Stimulated activated CD4-positive, alpha-beta T cell treated with anti-CD3 and anti-CD28 coated beads, Interleukin-1b, Interleukin-23, amount 100 ng/mL, for 1 hour (primary cell): ENCODE measurements at regions not wholly inside any gene's neighbourhood (a gene's known extent, or its start where the extent isn't known, plus 50 kb on each side); places are given as distances from the start of the nearest gene placed in this dataset.

Source experiments
- DNase-seq, 2 donors: peaks; one replicate each; pipeline ENCODE4 v3.0.0-alpha.2; 2020; ENCODE audit warnings: low read depth in 2 of 2

DNA sequence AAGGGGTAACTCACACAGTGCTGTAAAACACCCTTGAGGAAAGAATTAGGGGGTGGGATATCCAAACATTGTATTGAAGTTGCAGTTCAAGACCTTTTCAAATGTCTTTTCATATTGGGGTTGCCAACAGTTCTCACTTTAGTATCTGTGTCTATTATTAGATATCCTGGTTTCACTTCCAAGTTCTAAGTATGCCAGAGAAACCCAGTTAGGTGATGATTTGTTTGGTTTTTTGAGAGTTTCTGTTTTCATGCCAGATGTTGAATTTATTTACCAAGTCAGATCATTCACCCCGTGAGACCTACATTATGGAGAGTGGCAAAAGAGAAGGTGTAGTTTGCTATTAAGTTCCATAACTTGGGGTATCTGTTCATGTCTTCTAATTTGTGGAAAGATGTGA is 64.5 kb downstream of the C9orf152 start:
- no peak for DNase-seq

- no peak for DNase-seq
Observed at GRCh38 chr9:110143950-110144545, 63.9 kb downstream of the C9orf152 start.

GRCh38 chr9:110146373-110146772 is 61.6 kb downstream of the C9orf152 start:
- DNase-seq, result no peak

GRCh38 chr9:110148384-110148783 is 59.6 kb downstream of the C9orf152 start:
- no peak for DNase-seq

DNA sequence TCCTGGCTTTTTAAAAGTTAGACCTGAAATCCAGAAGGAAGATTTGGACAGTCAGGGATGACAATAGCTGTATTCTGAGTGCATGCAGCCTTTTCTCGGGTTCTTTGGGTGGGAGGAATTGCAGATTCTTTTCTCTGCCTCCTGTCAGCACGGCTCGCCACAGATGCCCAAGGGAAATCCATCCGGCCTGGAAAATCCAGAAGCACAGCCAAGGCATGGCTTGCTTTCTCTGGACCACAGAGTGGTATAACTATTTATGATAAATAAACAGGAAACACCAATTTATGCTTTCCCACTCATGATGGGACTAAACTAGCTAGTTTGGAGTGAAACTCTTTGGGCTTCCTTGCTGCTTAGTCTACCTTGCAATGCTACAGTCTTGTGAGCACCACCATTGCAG is 59.1 kb downstream of the C9orf152 start:
- DNase-seq, result no peak
